Body of pancreas (tissue), 4 donors: ENCODE measurements at regions not wholly inside any gene's neighbourhood (a gene's known extent, or its start where the extent isn't known, plus 50 kb on each side); places are given as distances from the start of the nearest gene placed in this dataset.

Source experiments
- POLR2A ChIP-seq, 3 donors: fragments of 450-650 bp; IDR thresholded peaks; one replicate each; pipeline ENCODE4 v1.6.1; 2016; ENCODE audit warnings: antibody characterized with exemption in 3 of 3, mild to moderate bottlenecking in 2 of 3
- TF ChIP-seq, protein P1 (sequence below), 7 experiments: fragments of 450-650 bp in 4 of 7; fragments of 200-600 bp in 3 of 7; sonication (generic) in 3 of 7; IDR thresholded peaks; one replicate each; pipeline ENCODE4 v1.5.1; 2016 to 2019; ENCODE audit warnings: antibody characterized with exemption in 7 of 7

DNA sequence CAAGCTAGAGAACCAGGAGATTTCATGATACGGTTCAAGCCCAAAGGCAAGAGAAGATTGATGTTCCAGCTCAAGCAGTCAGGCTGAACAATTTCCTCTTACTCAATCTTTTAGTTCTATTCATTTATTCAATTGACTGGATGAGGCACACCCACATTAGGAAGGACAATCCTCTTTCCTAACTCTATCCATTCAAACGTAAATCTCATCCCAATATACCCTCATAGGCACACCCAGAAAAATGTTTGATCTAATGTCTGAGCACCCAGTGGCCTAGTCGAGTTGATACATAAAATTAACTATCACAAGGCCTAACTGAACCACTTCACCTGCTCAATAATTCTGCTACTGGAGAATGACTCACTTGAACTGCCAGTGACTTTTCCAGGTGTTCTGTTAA, 180.7 kb downstream of the RAD51AP2 start:
- TF ChIP-seq, protein P1, sequence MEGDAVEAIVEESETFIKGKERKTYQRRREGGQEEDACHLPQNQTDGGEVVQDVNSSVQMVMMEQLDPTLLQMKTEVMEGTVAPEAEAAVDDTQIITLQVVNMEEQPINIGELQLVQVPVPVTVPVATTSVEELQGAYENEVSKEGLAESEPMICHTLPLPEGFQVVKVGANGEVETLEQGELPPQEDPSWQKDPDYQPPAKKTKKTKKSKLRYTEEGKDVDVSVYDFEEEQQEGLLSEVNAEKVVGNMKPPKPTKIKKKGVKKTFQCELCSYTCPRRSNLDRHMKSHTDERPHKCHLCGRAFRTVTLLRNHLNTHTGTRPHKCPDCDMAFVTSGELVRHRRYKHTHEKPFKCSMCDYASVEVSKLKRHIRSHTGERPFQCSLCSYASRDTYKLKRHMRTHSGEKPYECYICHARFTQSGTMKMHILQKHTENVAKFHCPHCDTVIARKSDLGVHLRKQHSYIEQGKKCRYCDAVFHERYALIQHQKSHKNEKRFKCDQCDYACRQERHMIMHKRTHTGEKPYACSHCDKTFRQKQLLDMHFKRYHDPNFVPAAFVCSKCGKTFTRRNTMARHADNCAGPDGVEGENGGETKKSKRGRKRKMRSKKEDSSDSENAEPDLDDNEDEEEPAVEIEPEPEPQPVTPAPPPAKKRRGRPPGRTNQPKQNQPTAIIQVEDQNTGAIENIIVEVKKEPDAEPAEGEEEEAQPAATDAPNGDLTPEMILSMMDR (IDR thresholded peaks at IDR 0.05) = no peak
- TF ChIP-seq POLR2A (IDR thresholded peaks at IDR 0.05) = no peak
